HCT116 (cell line): ENCODE measurements at regions not wholly inside any gene's neighbourhood (a gene's known extent, or its start where the extent isn't known, plus 50 kb on each side); places are given as distances from the start of the nearest gene placed in this dataset.

Source experiments
- ATAC-seq: fragments of 200-7000 bp; cut with Tn5 transposase; 2 replicates; pipeline ENCODE4 v1.9.1; 2020; ENCODE audit warnings: mild to moderate bottlenecking, moderate library complexity
- BruUV-seq: library from RNA; stranded (reverse); fragments of 400-500 nt; replicated peaks from 2 replicates; lab custom pipeline; 2021; lab: Mats Ljungman, UMichigan
- CTCF ChIA-PET: fragments of 300-600 bp; sonication (Branson Sonifier 250); formaldehyde crosslinking; loops from one replicate; lab custom pipeline; 2021; ENCODE audit warnings: antibody characterized with exemption; lab: Charles Lee
- POLR2A ChIA-PET: fragments of 300-600, 350-600 bp; sonication (Branson Sonifier 250); formaldehyde crosslinking; loops from one replicate; lab custom pipeline; 2021; ENCODE audit warnings: antibody characterized with exemption; lab: Charles Lee
- RAD21 ChIA-PET, 2 experiments: fragments of 300-600 bp; sonication (Branson Sonifier 250); formaldehyde crosslinking; loops; one replicate each; lab custom pipeline; 2023; ENCODE audit warnings: low total read pairs in 2 of 2; ENCODE audit not compliant: uncharacterized antibody in 2 of 2, unreplicated experiment in 2 of 2, low non-redundant PET in 1 of 2; lab: Charles Lee
- DNase-seq: peaks from one replicate; pipeline ENCODE4 v3.0.0-alpha.2; 2010; ENCODE audit warnings: low read depth, low spot score
- H2AFZ ChIP-seq: fragments of 200-600 bp; shearing (Covaris generic), sonication (generic); 2 replicates; pipeline ENCODE4 v1.6.1; 2017; ENCODE audit warnings: low read depth, mixed run types, mixed read lengths, antibody characterized with exemption, low read length; ENCODE audit not compliant: poor library complexity, severe bottlenecking
- H3K27ac ChIP-seq: 2 replicates; pipeline ENCODE4 v1.5.1; 2012; ENCODE audit warnings: low read depth, low read length
- H3K27me3 ChIP-seq: fragments of 200-600 bp; sonication (generic); 2 replicates; pipeline ENCODE4 v1.6.1; 2016; ENCODE audit warnings: mixed run types, low read length, mixed read lengths; ENCODE audit not compliant: insufficient read depth
- H3K36me3 ChIP-seq, 2 experiments: fragments of 200-500 bp in 1 of 2; fragments of 200-600 bp in 1 of 2; sonication (Bioruptor generic) in 1 of 2; sonication (generic) in 1 of 2; 2 replicates each; pipeline versions ENCODE4 v1.5.1 to v1.6.1; 2014 to 2016; ENCODE audit warnings: low read length in 2 of 2, inconsistent platforms in 1 of 2, mixed read lengths in 1 of 2, mixed run types in 1 of 2; ENCODE audit not compliant: insufficient read depth in 2 of 2, control insufficient read depth in 1 of 2
- H3K4me1 ChIP-seq, 2 experiments: fragments of 200-600 bp in 1 of 2; sonication (generic) in 1 of 2; 2 replicates each; pipeline versions ENCODE4 v1.5.1 to v1.6.1; 2012 to 2017; ENCODE audit warnings: low read length in 2 of 2, inconsistent platforms in 1 of 2, mild to moderate bottlenecking in 1 of 2, mixed read lengths in 1 of 2, mixed run types in 1 of 2, moderate library complexity in 1 of 2; ENCODE audit not compliant: insufficient read depth in 2 of 2, control insufficient read depth in 1 of 2
- H3K4me2 ChIP-seq: fragments of 200-600 bp; sonication (generic); 2 replicates; pipeline ENCODE4 v1.6.1; 2017; ENCODE audit warnings: mixed run types, low read length, mixed read lengths
- H3K4me3 ChIP-seq, 2 experiments: fragments of 200-600 bp in 1 of 2; sonication (generic) in 1 of 2; replicated peaks in 1 of 2; 2 replicates each; pipeline ENCODE4 v1.5.1; 2011 to 2016; ENCODE audit warnings: low read length in 2 of 2, control low read depth in 1 of 2, low read depth in 1 of 2, mild to moderate bottlenecking in 1 of 2, mixed read lengths in 1 of 2, mixed run types in 1 of 2
- H3K79me2 ChIP-seq: fragments of 200-600 bp; sonication (generic); 2 replicates; pipeline ENCODE4 v1.6.1; 2017; ENCODE audit warnings: mild to moderate bottlenecking, mixed run types, low read length, moderate library complexity, mixed read lengths; ENCODE audit not compliant: insufficient read depth
- H3K9ac ChIP-seq: fragments of 200-600 bp; sonication (generic); 2 replicates; pipeline ENCODE4 v1.6.1; 2016; ENCODE audit warnings: low read length, mixed read lengths
- H3K9me2 ChIP-seq: fragments of 200-600 bp; sonication (generic), shearing (Covaris generic); 2 replicates; pipeline ENCODE4 v1.6.1; 2017; ENCODE audit warnings: mixed run types, mild to moderate bottlenecking, moderate library complexity; ENCODE audit not compliant: insufficient read depth
- H3K9me3 ChIP-seq, 2 experiments: fragments of 200-500 bp in 1 of 2; fragments of 200-600 bp in 1 of 2; sonication (Bioruptor generic) in 1 of 2; sonication (generic) in 1 of 2; 2 replicates each; pipeline ENCODE4 v1.6.1; 2014 to 2017; ENCODE audit warnings: low read length in 2 of 2, mixed read lengths in 2 of 2, inconsistent platforms in 1 of 2, low read depth in 1 of 2, mild to moderate bottlenecking in 1 of 2, mixed run types in 1 of 2, moderate library complexity in 1 of 2; ENCODE audit not compliant: control insufficient read depth in 1 of 2, insufficient read depth in 1 of 2
- H4K20me1 ChIP-seq: fragments of 200-600 bp; sonication (generic), shearing (Covaris generic); 2 replicates; pipeline ENCODE4 v1.6.1; 2017; ENCODE audit warnings: mixed run types, mild to moderate bottlenecking, moderate library complexity; ENCODE audit not compliant: insufficient read depth
- CTCF ChIP-seq, 3 experiments: fragments of 200-600 bp in 1 of 3; sonication (generic) in 1 of 3; IDR thresholded peaks in 2 of 3; conservative IDR thresholded peaks in 1 of 3; 2 replicates each; pipeline ENCODE4 v1.5.1; 2012 to 2017; ENCODE audit warnings: low read depth in 2 of 3, low read length in 2 of 3, antibody characterized with exemption in 1 of 3, borderline replicate concordance in 1 of 3, control low read depth in 1 of 3, mild to moderate bottlenecking in 1 of 3, mixed read lengths in 1 of 3, mixed run types in 1 of 3, moderate library complexity in 1 of 3; ENCODE audit not compliant: insufficient read depth in 1 of 3
- EGR1 ChIP-seq: IDR thresholded peaks from 2 replicates; pipeline ENCODE4 v1.6.1; 2012; ENCODE audit warnings: low read depth
- FOSL1 ChIP-seq: IDR thresholded peaks from 2 replicates; pipeline ENCODE4 v1.6.1; 2012; ENCODE audit warnings: low read depth
- POLR2AphosphoS5 ChIP-seq: IDR thresholded peaks from 2 replicates; pipeline ENCODE4 v1.6.1; 2011; ENCODE audit warnings: mild to moderate bottlenecking, low read depth, low read length, moderate library complexity
- RAD21 ChIP-seq: IDR thresholded peaks from 2 replicates; pipeline ENCODE4 v1.6.1; 2012; ENCODE audit warnings: low read depth, mild to moderate bottlenecking
- YY1 ChIP-seq: IDR thresholded peaks from 2 replicates; pipeline ENCODE4 v1.6.1; 2011; ENCODE audit warnings: low read length, low read depth, moderate library complexity, mild to moderate bottlenecking; ENCODE audit not compliant: insufficient replicate concordance; ENCODE audit errors: extremely low read depth
- ZFX ChIP-seq: fragments of 450-650 bp; IDR thresholded peaks from 2 replicates; pipeline ENCODE4 v1.6.1; 2017
- intact Hi-C: fragments of 100-400 bp; cut with micrococcal nuclease; formaldehyde crosslinking; loops from 2 replicates; pipeline ENCODE4 v1.10.0; 2022

GRCh38 chr3:73738711-73739110 lies 114.0 kb upstream of the PDZRN3 start:
- H4K20me1 ChIP-seq = no peaks in the 10 kb centered on the region
- CTCF ChIA-PET = no interaction called here
- H3K4me3 ChIP-seq = no peak overlapping the region
- peaks cover 4 to 15% of the 10 kb centered on the region in 2 experiments; a peak in 2 of 4 replicates for H3K9me3 ChIP-seq
- no peak overlapping the region for H2AFZ ChIP-seq
- RAD21 ChIA-PET = no interaction called here
- ATAC-seq (no peak), DNase-seq (no peak)
- no peaks in the 10 kb centered on the region for H3K9me2 ChIP-seq
- H3K4me2 ChIP-seq = no peak overlapping the region
- no peaks in the 10 kb centered on the region for H3K4me1 ChIP-seq
- H3K27me3 ChIP-seq = no peaks in the 10 kb centered on the region
- intact Hi-C loops = no loop called here
- H3K27ac ChIP-seq = no peak overlapping the region
- POLR2A ChIA-PET = no interaction called here
- H3K36me3 ChIP-seq = no peaks in the 10 kb centered on the region
- no TSS peak for BruUV-seq
- H3K9ac ChIP-seq = no peak overlapping the region
- H3K79me2 ChIP-seq = no peaks in the 10 kb centered on the region
- no peak for TF ChIP-seq EGR1
- no peak for TF ChIP-seq FOSL1
- TF ChIP-seq YY1 = no peak
- no peak for TF ChIP-seq CTCF (IDR thresholded peaks at IDR 0.05 in 2 of 3, conservative IDR thresholded peaks at IDR 0.05 in 1 of 3; ENCODE audit: borderline replicate concordance in 1 of 3, insufficient read depth in 1 of 3, low read depth in 2 of 3, low read length in 2 of 3)
- TF ChIP-seq POLR2AphosphoS5 = no peak
- no peak for TF ChIP-seq RAD21
- TF ChIP-seq ZFX = no peak
